ENCODE measurements at regions not wholly inside any gene's neighbourhood (a gene's known extent, or its start where the extent isn't known, plus 50 kb on each side); places are given as distances from the start of the nearest gene placed in this dataset.
A peak's percentile ranks its signal among the peaks of the same experiment; 100 is the strongest.

GRCh38 chr3:66128623-66129022 is 89.9 kb upstream of the MAGI1 start:
- H3K9me3 ChIP-seq (ENCODE audit: control insufficient read depth, low read depth, low read length), result no peaks in the 10 kb centered on the region
- H3K4me3 ChIP-seq (ENCODE audit: low read length), result no peak overlapping the region
- H3K36me3 ChIP-seq (ENCODE audit: control insufficient read depth, insufficient read depth, low read length), result no peaks in the 10 kb centered on the region
- no peak for DNase-seq
- H3K27me3 ChIP-seq (ENCODE audit: control insufficient read depth, insufficient read depth, low read length), result no peaks in the 10 kb centered on the region
- no peak overlapping the region for H3K27ac ChIP-seq (ENCODE audit: low read length)
- no peaks in the 10 kb centered on the region for H3K4me1 ChIP-seq (ENCODE audit: control insufficient read depth, insufficient read depth, low read length)
- WGBS (ENCODE audit: insufficient coverage, low lambda C conversion rate), result no CpG with 5 or more reads among the region's 1 CpG

GRCh38 chr3:66121318-66121717 is 82.6 kb upstream of the MAGI1 start:
- Histone ChIP-seq H3K4me1 (ENCODE audit: control insufficient read depth, insufficient read depth, low read length) (no peaks in the 10 kb centered on the region), H3K27me3 (ENCODE audit: control insufficient read depth, insufficient read depth, low read length) (no peaks in the 10 kb centered on the region), H3K36me3 (ENCODE audit: control insufficient read depth, insufficient read depth, low read length) (no peaks in the 10 kb centered on the region), H3K9me3 (ENCODE audit: control insufficient read depth, low read depth, low read length) (no peaks in the 10 kb centered on the region), H3K27ac (ENCODE audit: low read length) (no peak overlapping the region), H3K4me3 (ENCODE audit: low read length) (no peak overlapping the region)
- no peak for DNase-seq
- WGBS (ENCODE audit: insufficient coverage, low lambda C conversion rate), result no CpG with 5 or more reads among the region's 6 CpGs

- 60% methylated on average over 1 of the region's 6 CpGs for WGBS (ENCODE audit: insufficient coverage, low lambda C conversion rate)
- Histone ChIP-seq H3K27me3 (ENCODE audit: control insufficient read depth, insufficient read depth, low read length) (no peaks in the 10 kb centered on the region), H3K27ac (ENCODE audit: low read length) (no peak overlapping the region), H3K4me3 (ENCODE audit: low read length) (no peak overlapping the region), H3K4me1 (ENCODE audit: control insufficient read depth, insufficient read depth, low read length) (no peaks in the 10 kb centered on the region), H3K9me3 (ENCODE audit: control insufficient read depth, low read depth, low read length) (no peaks in the 10 kb centered on the region), H3K36me3 (ENCODE audit: control insufficient read depth, insufficient read depth, low read length) (no peaks in the 10 kb centered on the region)
- peak; percentile 21 to 22 for DNase-seq
Observed at GRCh38 chr3:66115858-66116654, 77.3 kb upstream of the MAGI1 start.

GRCh38 chr3:66113542-66113941 is 74.8 kb upstream of the MAGI1 start:
- WGBS (ENCODE audit: insufficient coverage, low lambda C conversion rate), result no CpG with 5 or more reads among the region's 1 CpG
- H3K36me3 ChIP-seq (ENCODE audit: control insufficient read depth, insufficient read depth, low read length), result no peaks in the 10 kb centered on the region
- H3K27me3 ChIP-seq (ENCODE audit: control insufficient read depth, insufficient read depth, low read length), result no peaks in the 10 kb centered on the region
- no peak overlapping the region for H3K4me3 ChIP-seq (ENCODE audit: low read length)
- H3K9me3 ChIP-seq (ENCODE audit: control insufficient read depth, low read depth, low read length), result no peaks in the 10 kb centered on the region
- H3K4me1 ChIP-seq (ENCODE audit: control insufficient read depth, insufficient read depth, low read length), result no peaks in the 10 kb centered on the region
- DNase-seq, result no peak
- no peak overlapping the region for H3K27ac ChIP-seq (ENCODE audit: low read length)

- Histone ChIP-seq H3K9me3 (ENCODE audit: control insufficient read depth, low read depth, low read length) (no peaks in the 10 kb centered on the region), H3K27me3 (ENCODE audit: control insufficient read depth, insufficient read depth, low read length) (no peaks in the 10 kb centered on the region), H3K36me3 (ENCODE audit: control insufficient read depth, insufficient read depth, low read length) (no peaks in the 10 kb centered on the region), H3K27ac (ENCODE audit: low read length) (no peak overlapping the region), H3K4me1 (ENCODE audit: control insufficient read depth, insufficient read depth, low read length) (no peaks in the 10 kb centered on the region), H3K4me3 (ENCODE audit: low read length) (no peak overlapping the region)
- no CpG with 5 or more reads among the region's 6 CpGs for WGBS (ENCODE audit: insufficient coverage, low lambda C conversion rate)
- peak; percentile 28 to 49 for DNase-seq
Observed at GRCh38 chr3:66110840-66111239, 72.1 kb upstream of the MAGI1 start.

GRCh38 chr3:66107855-66108254 is 69.1 kb upstream of the MAGI1 start:
- Histone ChIP-seq H3K4me1 (ENCODE audit: control insufficient read depth, insufficient read depth, low read length) (no peaks in the 10 kb centered on the region), H3K9me3 (ENCODE audit: control insufficient read depth, low read depth, low read length) (no peaks in the 10 kb centered on the region), H3K4me3 (ENCODE audit: low read length) (no peak overlapping the region), H3K36me3 (ENCODE audit: control insufficient read depth, insufficient read depth, low read length) (no peaks in the 10 kb centered on the region), H3K27me3 (ENCODE audit: control insufficient read depth, insufficient read depth, low read length) (no peaks in the 10 kb centered on the region), H3K27ac (ENCODE audit: low read length) (no peak overlapping the region)
- whole genome bisulfite sequencing (ENCODE audit: insufficient coverage, low lambda C conversion rate), result no CpG with 5 or more reads among the region's 4 CpGs
- DNase-seq, result no peak

GRCh38 chr3:66106788-66107187 is 68.1 kb upstream of the MAGI1 start:
- H3K4me1 ChIP-seq (ENCODE audit: control insufficient read depth, insufficient read depth, low read length), result no peaks in the 10 kb centered on the region

GRCh38 chr3:66104535-66104934 is 65.8 kb upstream of the MAGI1 start:
- Histone ChIP-seq H3K27me3 (ENCODE audit: control insufficient read depth, insufficient read depth, low read length) (no peaks in the 10 kb centered on the region), H3K4me3 (ENCODE audit: low read length) (no peak overlapping the region), H3K36me3 (ENCODE audit: control insufficient read depth, insufficient read depth, low read length) (no peaks in the 10 kb centered on the region), H3K27ac (ENCODE audit: low read length) (no peak overlapping the region), H3K4me1 (ENCODE audit: control insufficient read depth, insufficient read depth, low read length) (no peaks in the 10 kb centered on the region), H3K9me3 (ENCODE audit: control insufficient read depth, low read depth, low read length) (no peaks in the 10 kb centered on the region)
- no peak for DNase-seq

More at GRCh38 chr3:66106788-66107187, 68.1 kb upstream of the MAGI1 start:
- no peak overlapping the region for H3K27ac ChIP-seq (ENCODE audit: low read length)
- whole genome bisulfite sequencing (ENCODE audit: insufficient coverage, low lambda C conversion rate), result 85% methylated on average over 2 of the region's 2 CpGs
- no peak for DNase-seq
- H3K9me3 ChIP-seq (ENCODE audit: control insufficient read depth, low read depth, low read length), result no peaks in the 10 kb centered on the region
- no peaks in the 10 kb centered on the region for H3K27me3 ChIP-seq (ENCODE audit: control insufficient read depth, insufficient read depth, low read length)
- no peak overlapping the region for H3K4me3 ChIP-seq (ENCODE audit: low read length)
- H3K36me3 ChIP-seq (ENCODE audit: control insufficient read depth, insufficient read depth, low read length), result no peaks in the 10 kb centered on the region

GRCh38 chr3:66103729-66104128 is 65.0 kb upstream of the MAGI1 start:
- Histone ChIP-seq H3K4me1 (ENCODE audit: control insufficient read depth, insufficient read depth, low read length) (no peaks in the 10 kb centered on the region), H3K9me3 (ENCODE audit: control insufficient read depth, low read depth, low read length) (no peaks in the 10 kb centered on the region), H3K27me3 (ENCODE audit: control insufficient read depth, insufficient read depth, low read length) (no peaks in the 10 kb centered on the region), H3K27ac (ENCODE audit: low read length) (no peak overlapping the region), H3K4me3 (ENCODE audit: low read length) (no peak overlapping the region), H3K36me3 (ENCODE audit: control insufficient read depth, insufficient read depth, low read length) (no peaks in the 10 kb centered on the region)
- no peak for DNase-seq
- no CpG with 5 or more reads among the region's 3 CpGs for WGBS (ENCODE audit: insufficient coverage, low lambda C conversion rate)

GRCh38 chr3:66101901-66102300 is 63.2 kb upstream of the MAGI1 start:
- 95% methylated on average over 2 of the region's 3 CpGs for WGBS (ENCODE audit: insufficient coverage, low lambda C conversion rate)
- Histone ChIP-seq H3K4me3 (ENCODE audit: low read length) (no peak overlapping the region), H3K27me3 (ENCODE audit: control insufficient read depth, insufficient read depth, low read length) (no peaks in the 10 kb centered on the region), H3K4me1 (ENCODE audit: control insufficient read depth, insufficient read depth, low read length) (no peaks in the 10 kb centered on the region), H3K9me3 (ENCODE audit: control insufficient read depth, low read depth, low read length) (no peaks in the 10 kb centered on the region), H3K36me3 (ENCODE audit: control insufficient read depth, insufficient read depth, low read length) (no peaks in the 10 kb centered on the region), H3K27ac (ENCODE audit: low read length) (no peak overlapping the region)
- DNase-seq, result no peak

GRCh38 chr3:66099541-66100065 is 60.9 kb upstream of the MAGI1 start:
- no CpG with 5 or more reads among the region's 1 CpG for WGBS (ENCODE audit: insufficient coverage, low lambda C conversion rate)

More at GRCh38 chr3:66099541-66100065, 60.9 kb upstream of the MAGI1 start:
- Histone ChIP-seq H3K4me1 (ENCODE audit: control insufficient read depth, insufficient read depth, low read length) (no peaks in the 10 kb centered on the region), H3K4me3 (ENCODE audit: low read length) (no peak overlapping the region), H3K27me3 (ENCODE audit: control insufficient read depth, insufficient read depth, low read length) (no peaks in the 10 kb centered on the region), H3K27ac (ENCODE audit: low read length) (no peak overlapping the region), H3K36me3 (ENCODE audit: control insufficient read depth, insufficient read depth, low read length) (no peaks in the 10 kb centered on the region), H3K9me3 (ENCODE audit: control insufficient read depth, low read depth, low read length) (no peaks in the 10 kb centered on the region)
- no peak for DNase-seq
